Heart left ventricle (tissue), 16 donors: ENCODE measurements at regions not wholly inside any gene's neighbourhood (a gene's known extent, or its start where the extent isn't known, plus 50 kb on each side); places are given as distances from the start of the nearest gene placed in this dataset.

Source experiments
- ATAC-seq, 4 donors: fragments of 200-7000 bp; cut with Tn5 transposase; one replicate each; pipeline ENCODE4 v1.9.1; 2020 to 2022; ENCODE audit warnings: moderate library complexity in 4 of 4, mild to moderate bottlenecking in 3 of 4, moderate number of reproducible peaks in 1 of 4
- DNase-seq, 5 donors: peaks; one replicate each; pipeline ENCODE4 v3.0.0-alpha.2; 2020
- H3K27ac ChIP-seq, 12 donors: fragments of 200-600 bp; sonication (generic) in 4 of 12; one replicate each; pipeline versions ENCODE4 v1.5.0 to v1.8.0; 2016 to 2022; ENCODE audit warnings: mild to moderate bottlenecking in 2 of 12
- H3K27me3 ChIP-seq, 9 donors: fragments of 200-600 bp; sonication (generic) in 2 of 9; one replicate each; pipeline versions ENCODE4 v1.5.1 to v1.8.0; 2016 to 2022; ENCODE audit warnings: mild to moderate bottlenecking in 3 of 9
- H3K36me3 ChIP-seq, 9 donors: fragments of 200-600 bp; sonication (generic) in 2 of 9; one replicate each; pipeline versions ENCODE4 v1.5.0 to v1.8.0; 2018 to 2022; ENCODE audit warnings: mild to moderate bottlenecking in 2 of 9
- H3K4me1 ChIP-seq, 12 donors: fragments of 200-600 bp; sonication (generic) in 4 of 12; one replicate each; pipeline versions ENCODE4 v1.5.0 to v1.8.0; 2016 to 2022; ENCODE audit warnings: mild to moderate bottlenecking in 3 of 12
- H3K4me3 ChIP-seq, 12 donors: fragments of 200-600 bp; sonication (generic) in 4 of 12; one replicate each; pipeline versions ENCODE4 v1.5.0 to v1.8.0; 2017 to 2022; ENCODE audit warnings: mild to moderate bottlenecking in 9 of 12, moderate library complexity in 4 of 12
- H3K9me3 ChIP-seq, 12 donors: fragments of 200-600 bp; sonication (generic) in 4 of 12; one replicate each; pipeline versions ENCODE4 v1.5.0 to v1.8.0; 2016 to 2022; ENCODE audit warnings: mild to moderate bottlenecking in 1 of 12
- POLR2A ChIP-seq, 2 donors: fragments of 450-650 bp; IDR thresholded peaks; one replicate each; pipeline ENCODE4 v1.6.1; 2017; ENCODE audit warnings: antibody characterized with exemption in 2 of 2, mild to moderate bottlenecking in 2 of 2, moderate library complexity in 2 of 2
- WGBS, 4 donors: extraction: QIAGEN DNeasy Blood & Tissue Kit in 2 of 4; methylation state at CpG; one replicate each; pipeline versions ENCODE4 v1.1.5 to v1.1.7; 2013 to 2018; 5-methylcytosine and 5-hydroxymethylcytosine counted together
- intact Hi-C, 10 donors: fragments of 100-400 bp; cut with DNase I; formaldehyde crosslinking; loops; one replicate each; pipeline versions ENCODE4 v1.11.1 to v1.14.2; 2022
- TF ChIP-seq, protein P1 (sequence below), 12 donors: fragments of 200-600 bp; sonication (generic) in 4 of 12; IDR thresholded peaks; one replicate each; pipeline versions ENCODE4 v1.5.0 to v1.8.0; 2018 to 2022; ENCODE audit warnings: antibody characterized with exemption in 12 of 12, mild to moderate bottlenecking in 5 of 12
- donor health status: ischemic (EF 13 %, LVEDD 7.1; RV severe dilation, severe dysfunction).
- donor health status: healthy with polysubstance abuse.
- donor health status: DM: no; HTN: yes; CAD: no.
- donor health status: DM: no; HTN: no; CAD: no.
- donor health status: ischemic (EF 25% LVEDD 6.9; RV normal size, moderate dysfunction).
- donor health status: ischemic (EF 25% LVEDD 5.7; RV mildly dilated, moderate dysfunction).
- donor health status: healthy.
- donor health status: DM: yes; HTN: yes; CAD: no.
- donor health status: ischemic (EF 35%, LVEDD 5.7; RV mildly dilated, moderate dysfunction).
- donor health status: nonischemic (EF 11% LVEDD 7.7; RV severe dilation, severe dysfunction).
- donor health status: DM: yes; HTN: yes; CAD: no.
- donor health status: PGD.
- donor health status: ischemic (EF 29% LVEDD 5.4; RV normal size, mild dysfunction).
- donor health status: nonischemic (EF 23%, LVEDD 6.1; RV moderate dilation, normal function).

DNA sequence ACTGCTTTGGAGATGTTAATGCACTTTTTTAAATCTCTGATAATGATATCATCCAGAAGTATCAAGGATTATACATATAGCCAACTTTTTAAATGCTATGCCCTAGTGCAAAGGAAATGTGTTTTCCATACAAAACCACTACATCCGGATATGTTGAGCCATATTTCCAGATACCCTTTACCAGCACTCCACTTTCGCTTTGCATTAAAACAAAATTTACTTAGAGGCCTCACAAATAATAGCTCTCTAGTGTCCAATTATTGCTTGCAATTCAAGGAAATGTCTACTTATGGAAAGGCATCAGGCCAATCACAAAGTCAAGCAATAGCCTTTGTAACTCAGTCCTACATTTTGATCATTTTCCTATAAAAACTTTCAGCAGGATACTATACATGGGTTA lies 1072.8 kb upstream of the INTU start:
- no peak overlapping the region for H3K27ac ChIP-seq
- TF ChIP-seq, protein P1, sequence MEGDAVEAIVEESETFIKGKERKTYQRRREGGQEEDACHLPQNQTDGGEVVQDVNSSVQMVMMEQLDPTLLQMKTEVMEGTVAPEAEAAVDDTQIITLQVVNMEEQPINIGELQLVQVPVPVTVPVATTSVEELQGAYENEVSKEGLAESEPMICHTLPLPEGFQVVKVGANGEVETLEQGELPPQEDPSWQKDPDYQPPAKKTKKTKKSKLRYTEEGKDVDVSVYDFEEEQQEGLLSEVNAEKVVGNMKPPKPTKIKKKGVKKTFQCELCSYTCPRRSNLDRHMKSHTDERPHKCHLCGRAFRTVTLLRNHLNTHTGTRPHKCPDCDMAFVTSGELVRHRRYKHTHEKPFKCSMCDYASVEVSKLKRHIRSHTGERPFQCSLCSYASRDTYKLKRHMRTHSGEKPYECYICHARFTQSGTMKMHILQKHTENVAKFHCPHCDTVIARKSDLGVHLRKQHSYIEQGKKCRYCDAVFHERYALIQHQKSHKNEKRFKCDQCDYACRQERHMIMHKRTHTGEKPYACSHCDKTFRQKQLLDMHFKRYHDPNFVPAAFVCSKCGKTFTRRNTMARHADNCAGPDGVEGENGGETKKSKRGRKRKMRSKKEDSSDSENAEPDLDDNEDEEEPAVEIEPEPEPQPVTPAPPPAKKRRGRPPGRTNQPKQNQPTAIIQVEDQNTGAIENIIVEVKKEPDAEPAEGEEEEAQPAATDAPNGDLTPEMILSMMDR (IDR thresholded peaks at IDR 0.05), result no peak
- no peak for TF ChIP-seq POLR2A (IDR thresholded peaks at IDR 0.05)
- H3K4me1 ChIP-seq, result no peaks in the 10 kb centered on the region
- no peak overlapping the region for H3K4me3 ChIP-seq
- intact Hi-C loops, result no loop called here
- WGBS, 4 donors, result 44 to 48% (median 47%) methylated on average over 2 of the region's 2 CpGs
- H3K36me3 ChIP-seq, result no peaks in the 10 kb centered on the region
- DNase-seq (no peak), ATAC-seq (no peak)
- H3K27me3 ChIP-seq, result no peaks in the 10 kb centered on the region
- peaks cover 0 to 12% (median 0%) of the 10 kb centered on the region in 12 donors for H3K9me3 ChIP-seq

GRCh38 chr4:126560794-126561193 lies 1072.0 kb upstream of the INTU start:
- TF ChIP-seq, protein P1 (IDR thresholded peaks at IDR 0.05), result no peak
- TF ChIP-seq POLR2A (IDR thresholded peaks at IDR 0.05), result no peak
- no peak for DNase-seq
- no peaks in the 10 kb centered on the region for H3K36me3 ChIP-seq
- ATAC-seq, result no peak
- H3K4me3 ChIP-seq, result no peak overlapping the region
- no peak overlapping the region for H3K27ac ChIP-seq
- no peaks in the 10 kb centered on the region for H3K27me3 ChIP-seq
- H3K4me1 ChIP-seq, result no peaks in the 10 kb centered on the region
- peaks cover 0 to 12% (median 0%) of the 10 kb centered on the region in 12 donors for H3K9me3 ChIP-seq
- 73 to 84% (median 77%) methylated on average over 1 of the region's 1 CpG for WGBS, 4 donors
- intact Hi-C loops, result no loop called here

DNA sequence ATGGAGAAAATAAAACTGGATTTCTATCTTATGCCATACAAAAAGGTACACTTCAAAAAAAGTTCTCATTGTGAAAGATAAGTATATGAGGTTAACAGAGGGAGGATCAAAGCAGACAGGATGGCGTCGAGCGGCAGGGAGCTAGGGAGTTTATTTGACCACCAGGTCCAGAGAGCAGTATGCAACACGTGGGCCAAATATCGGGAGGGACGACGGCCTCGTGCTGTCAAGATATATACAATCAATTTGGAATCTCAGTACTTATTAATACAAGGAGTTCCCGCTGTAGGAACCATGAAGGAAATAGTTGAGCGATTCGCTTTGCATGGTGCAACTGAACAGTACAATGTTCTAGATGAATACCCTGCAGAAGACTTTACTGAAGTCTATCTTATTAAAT lies 1069.4 kb upstream of the INTU start:
- Histone ChIP-seq H3K36me3 (no peaks in the 10 kb centered on the region), H3K4me1 (no peaks in the 10 kb centered on the region), H3K27me3 (no peaks in the 10 kb centered on the region), H3K27ac (no peak overlapping the region), H3K4me3 (no peak overlapping the region), H3K9me3 (peaks cover 0 to 12% (median 0%) of the 10 kb centered on the region in 12 donors)
- TF ChIP-seq, protein P1 (IDR thresholded peaks at IDR 0.05), result no peak
- TF ChIP-seq POLR2A (IDR thresholded peaks at IDR 0.05), result no peak
- no peak for DNase-seq
- WGBS, 4 donors, result 89 to 95% (median 92%) methylated on average over 11 of the region's 11 CpGs
- no peak for ATAC-seq
- intact Hi-C loops, result no loop called here

- no peak for TF ChIP-seq POLR2A (IDR thresholded peaks at IDR 0.05)
- TF ChIP-seq, protein P1 (IDR thresholded peaks at IDR 0.05), result no peak
- no peak for DNase-seq
- no peaks in the 10 kb centered on the region for H3K4me1 ChIP-seq
- H3K36me3 ChIP-seq, result no peaks in the 10 kb centered on the region
- H3K27ac ChIP-seq, result no peak overlapping the region
- no peak for ATAC-seq
- WGBS, 4 donors, result 82 to 85% (median 84%) methylated on average over 5 of the region's 5 CpGs
- intact Hi-C loops, result no loop called here
- H3K9me3 ChIP-seq, result peaks cover 0 to 12% (median 0%) of the 10 kb centered on the region in 12 donors
- H3K27me3 ChIP-seq, result no peaks in the 10 kb centered on the region
- H3K4me3 ChIP-seq, result no peak overlapping the region
Observed at GRCh38 chr4:126564283-126564854, 1068.4 kb upstream of the INTU start.
